MM.1S (cell line): ENCODE measurements at regions not wholly inside any gene's neighbourhood (a gene's known extent, or its start where the extent isn't known, plus 50 kb on each side); places are given as distances from the start of the nearest gene placed in this dataset.

ENCODE experiments used
- DNase-seq: peaks from one replicate; pipeline ENCODE4 v3.0.0-alpha.2; 2015
- H2AFZ ChIP-seq: fragments of 300-600 bp; sonication (generic); 2 replicates; pipeline ENCODE4 v1.6.0; 2016; ENCODE audit warnings: antibody characterized with exemption, low read length
- H3F3A ChIP-seq: fragments of 300-600 bp; sonication (generic); 2 replicates; pipeline ENCODE4 v1.6.1; 2016; ENCODE audit warnings: mild to moderate bottlenecking, antibody characterized with exemption, low read length, moderate library complexity, mixed read lengths; ENCODE audit not compliant: insufficient read depth
- H3K27ac ChIP-seq: fragments of 300-600 bp; sonication (generic); 2 replicates; pipeline ENCODE4 v1.5.1; 2016; ENCODE audit warnings: mild to moderate bottlenecking, low read length
- H3K27me3 ChIP-seq: fragments of 300-600 bp; sonication (generic); replicated peaks from 2 replicates; pipeline ENCODE4 v1.6.0; 2016; ENCODE audit warnings: low read length; ENCODE audit not compliant: insufficient read depth
- H3K36me3 ChIP-seq: fragments of 300-600 bp; sonication (generic); replicated peaks from 2 replicates; pipeline ENCODE4 v1.6.1; 2016; ENCODE audit warnings: mild to moderate bottlenecking, low read length, mixed read lengths; ENCODE audit not compliant: insufficient read depth
- H3K4me1 ChIP-seq: fragments of 300-600 bp; sonication (generic); 2 replicates; pipeline ENCODE4 v1.6.1; 2016; ENCODE audit warnings: low read length, mixed read lengths
- H3K4me2 ChIP-seq: fragments of 300-600 bp; sonication (generic); 2 replicates; pipeline ENCODE4 v1.6.0; 2016; ENCODE audit warnings: low read depth, low read length
- H3K4me3 ChIP-seq: fragments of 300-600 bp; sonication (generic); 2 replicates; pipeline ENCODE4 v1.5.1; 2016; ENCODE audit warnings: low read length, mixed read lengths
- H3K79me2 ChIP-seq: fragments of 300-600 bp; sonication (generic); 2 replicates; pipeline ENCODE4 v1.6.1; 2016; ENCODE audit warnings: mixed run types, low read length, mixed read lengths
- H3K9ac ChIP-seq: fragments of 300-600 bp; sonication (generic); 2 replicates; pipeline ENCODE4 v1.6.1; 2016; ENCODE audit warnings: low read length, mixed read lengths
- H3K9me2 ChIP-seq: fragments of 300-600 bp; sonication (generic); replicated peaks from 2 replicates; pipeline ENCODE4 v1.6.1; 2016; ENCODE audit warnings: mild to moderate bottlenecking, low read length, mixed read lengths; ENCODE audit not compliant: insufficient read depth
- H3K9me3 ChIP-seq: fragments of 300-600 bp; sonication (generic); replicated peaks from 2 replicates; pipeline ENCODE4 v1.6.1; 2016; ENCODE audit warnings: mild to moderate bottlenecking, low read length, mixed read lengths; ENCODE audit not compliant: insufficient read depth
- H4K20me1 ChIP-seq: fragments of 300-600 bp; sonication (generic); 2 replicates; pipeline ENCODE4 v1.6.1; 2016; ENCODE audit warnings: mild to moderate bottlenecking, low read length, moderate library complexity, mixed read lengths; ENCODE audit not compliant: insufficient read depth
- EZH2 ChIP-seq: fragments of 300-600 bp; sonication (generic); optimal IDR thresholded peaks from 2 replicates; pipeline ENCODE3; 2017; ENCODE audit warnings: low read depth, mild to moderate bottlenecking, antibody characterized with exemption, low read length, mixed read lengths
- EZH2phosphoT487 ChIP-seq: fragments of 300-600 bp; sonication (generic); IDR thresholded peaks from 2 replicates; pipeline ENCODE4 v1.6.1; 2018; ENCODE audit warnings: antibody characterized with exemption, low read length
- TF ChIP-seq, protein P1 (sequence below): fragments of 300-600 bp; sonication (generic); IDR thresholded peaks from 2 replicates; pipeline ENCODE4 v1.5.1; 2016; ENCODE audit warnings: antibody characterized with exemption, low read length, mixed read lengths

DNA sequence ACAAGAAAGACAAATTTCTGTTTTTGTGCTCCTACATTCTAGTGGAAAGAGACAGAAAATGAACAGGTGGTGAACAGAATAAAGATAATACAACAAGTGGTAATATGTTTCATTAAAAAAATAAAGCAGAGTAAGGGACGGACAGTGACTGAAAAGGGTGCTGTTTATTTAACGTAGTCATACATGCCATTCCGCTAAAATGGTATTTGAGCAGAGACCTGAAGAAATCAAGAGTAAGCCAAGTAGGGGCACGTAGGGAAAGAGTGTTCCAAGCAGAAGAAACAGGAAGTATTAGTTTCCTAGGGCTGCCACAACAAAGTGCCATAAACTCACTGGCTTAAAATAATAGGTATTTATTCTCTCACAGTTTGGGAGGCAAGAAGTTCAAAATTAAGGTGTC is 65.6 kb upstream of the KCTD3 start:
- Histone ChIP-seq H3K9me3 (no peaks in the 10 kb centered on the region), H3K79me2 (no peaks in the 10 kb centered on the region), H3K9me2 (no peaks in the 10 kb centered on the region), H3K4me3 (no peak overlapping the region), H4K20me1 (no peaks in the 10 kb centered on the region), H2AFZ (no peak overlapping the region), H3K4me1 (no peaks in the 10 kb centered on the region), H3K9ac (no peak overlapping the region), H3K27me3 (no peaks in the 10 kb centered on the region), H3K36me3 (no peaks in the 10 kb centered on the region), H3K4me2 (no peak overlapping the region), H3F3A (no peaks in the 10 kb centered on the region), H3K27ac (no peak overlapping the region)
- TF ChIP-seq, protein P1, sequence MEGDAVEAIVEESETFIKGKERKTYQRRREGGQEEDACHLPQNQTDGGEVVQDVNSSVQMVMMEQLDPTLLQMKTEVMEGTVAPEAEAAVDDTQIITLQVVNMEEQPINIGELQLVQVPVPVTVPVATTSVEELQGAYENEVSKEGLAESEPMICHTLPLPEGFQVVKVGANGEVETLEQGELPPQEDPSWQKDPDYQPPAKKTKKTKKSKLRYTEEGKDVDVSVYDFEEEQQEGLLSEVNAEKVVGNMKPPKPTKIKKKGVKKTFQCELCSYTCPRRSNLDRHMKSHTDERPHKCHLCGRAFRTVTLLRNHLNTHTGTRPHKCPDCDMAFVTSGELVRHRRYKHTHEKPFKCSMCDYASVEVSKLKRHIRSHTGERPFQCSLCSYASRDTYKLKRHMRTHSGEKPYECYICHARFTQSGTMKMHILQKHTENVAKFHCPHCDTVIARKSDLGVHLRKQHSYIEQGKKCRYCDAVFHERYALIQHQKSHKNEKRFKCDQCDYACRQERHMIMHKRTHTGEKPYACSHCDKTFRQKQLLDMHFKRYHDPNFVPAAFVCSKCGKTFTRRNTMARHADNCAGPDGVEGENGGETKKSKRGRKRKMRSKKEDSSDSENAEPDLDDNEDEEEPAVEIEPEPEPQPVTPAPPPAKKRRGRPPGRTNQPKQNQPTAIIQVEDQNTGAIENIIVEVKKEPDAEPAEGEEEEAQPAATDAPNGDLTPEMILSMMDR, result no peak
- TF ChIP-seq EZH2phosphoT487 (no peak), EZH2 (no peak)
- DNase-seq, result no peak

- H3K4me3 ChIP-seq, result no peak overlapping the region
- no peak for DNase-seq
- no peaks in the 10 kb centered on the region for H3K9me3 ChIP-seq
- H2AFZ ChIP-seq, result no peak overlapping the region
- H3K79me2 ChIP-seq, result no peaks in the 10 kb centered on the region
- H3K27me3 ChIP-seq, result no peaks in the 10 kb centered on the region
- H4K20me1 ChIP-seq, result no peaks in the 10 kb centered on the region
- H3K4me1 ChIP-seq, result no peaks in the 10 kb centered on the region
- H3K4me2 ChIP-seq, result no peak overlapping the region
- TF ChIP-seq, protein P1, result no peak
- TF ChIP-seq EZH2 (no peak), EZH2phosphoT487 (no peak)
- no peak overlapping the region for H3K27ac ChIP-seq
- no peaks in the 10 kb centered on the region for H3K36me3 ChIP-seq
- no peak overlapping the region for H3K9ac ChIP-seq
- H3F3A ChIP-seq, result no peaks in the 10 kb centered on the region
- no peaks in the 10 kb centered on the region for H3K9me2 ChIP-seq
Observed at GRCh38 chr1:215502081-215502480, 65.0 kb upstream of the KCTD3 start.

GRCh38 chr1:215507119-215507518 is 60.0 kb upstream of the KCTD3 start:
- Histone ChIP-seq H4K20me1 (no peaks in the 10 kb centered on the region), H3K27me3 (no peaks in the 10 kb centered on the region), H3K9me3 (no peaks in the 10 kb centered on the region), H3K4me1 (no peaks in the 10 kb centered on the region), H3F3A (no peaks in the 10 kb centered on the region), H3K36me3 (no peaks in the 10 kb centered on the region), H3K4me2 (no peak overlapping the region), H2AFZ (no peak overlapping the region), H3K4me3 (no peak overlapping the region), H3K79me2 (no peaks in the 10 kb centered on the region), H3K9me2 (no peaks in the 10 kb centered on the region), H3K9ac (no peak overlapping the region), H3K27ac (no peak overlapping the region)
- TF ChIP-seq EZH2phosphoT487 (no peak), EZH2 (no peak)
- TF ChIP-seq, protein P1, result no peak
- DNase-seq, result no peak
